ENCODE measurements at regions not wholly inside any gene's neighbourhood (a gene's known extent, or its start where the extent isn't known, plus 50 kb on each side); places are given as distances from the start of the nearest gene placed in this dataset.

DNA sequence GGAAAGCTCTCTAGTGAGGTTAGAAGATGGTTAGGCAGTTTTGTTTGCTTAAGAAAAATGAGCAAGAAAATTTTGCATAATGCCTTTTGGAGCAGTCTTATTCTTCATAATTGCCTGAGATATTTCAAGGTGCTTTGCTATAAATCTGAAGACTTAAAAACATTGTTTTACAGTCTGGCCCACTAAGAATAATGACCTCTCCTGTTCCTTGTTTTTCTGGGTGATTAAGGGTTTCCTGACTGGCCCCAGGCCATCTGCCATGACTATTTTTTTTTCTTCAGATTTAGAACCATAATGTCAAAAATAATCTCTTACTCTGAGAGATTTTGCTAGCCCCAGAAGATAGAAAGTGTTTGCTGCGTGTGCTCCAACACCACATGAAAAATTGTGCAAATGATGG lies 72.3 kb upstream of the CENPW start:
- H3K27me3 Mint-ChIP-seq = peaks cover 0 to 5% (median 0%) of the 10 kb centered on the region in 5 donors
- H3K36me3 Mint-ChIP-seq = peaks cover 0 to 9% (median 5%) of the 10 kb centered on the region in 5 donors
- intact Hi-C loops (cut with micrococcal nuclease) = no loop called here
- no peaks in the 10 kb centered on the region for H3K4me1 ChIP-seq (ENCODE audit: control insufficient read depth in 2 of 2, insufficient read depth in 2 of 2, low read length in 2 of 2)
- no peak overlapping the region for H3K4me3 Mint-ChIP-seq
- POLR2A ChIA-PET = no interaction called here
- peaks cover 0 to 5% (median 0%) of the 10 kb centered on the region in 11 donors for H3K9me3 Mint-ChIP-seq
- H3K27me3 ChIP-seq (ENCODE audit: control insufficient read depth in 2 of 2, insufficient read depth in 2 of 2, low read length in 2 of 2) = no peaks in the 10 kb centered on the region
- ATAC-seq = no peak
- CTCF ChIA-PET = interaction anchor here (0.6 kb wide), 1 partner anchor 848 kb away, joined by 4 read pairs; no protein-coding TSS in a partner anchor
- no peak for DNase-seq
- no peak overlapping the region for H3K4me3 ChIP-seq (ENCODE audit: low read length)
- H3K27ac ChIP-seq (ENCODE audit: low read depth, low read length) = no peak overlapping the region
- no peaks in the 10 kb centered on the region for H3K4me1 Mint-ChIP-seq
- H3K36me3 ChIP-seq (ENCODE audit: control insufficient read depth in 2 of 3, insufficient read depth in 3 of 3, low read length in 3 of 3) = no peaks in the 10 kb centered on the region
- H3K27ac Mint-ChIP-seq = no peak overlapping the region
- no peaks in the 10 kb centered on the region for H3K9me3 ChIP-seq (ENCODE audit: control insufficient read depth in 2 of 3, low read length in 3 of 3)

DNA sequence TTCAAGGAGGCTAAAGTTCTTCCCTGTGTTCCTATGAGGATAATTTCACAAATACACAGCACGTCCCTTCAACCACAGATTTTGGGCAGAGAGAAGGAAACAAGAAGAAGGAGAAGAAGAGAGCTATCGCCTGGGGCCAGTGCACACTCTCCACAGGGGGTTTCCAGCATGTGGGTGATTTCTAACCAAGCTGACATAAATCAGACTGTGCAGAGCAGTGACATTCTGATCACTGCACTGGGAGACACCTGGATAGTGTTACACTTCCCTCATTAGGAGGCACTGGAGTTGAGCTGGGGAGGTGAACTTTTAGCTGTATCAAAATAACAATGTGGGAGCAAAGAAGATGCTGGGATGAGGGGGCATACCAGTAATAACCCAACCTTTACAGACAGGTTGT lies 71.8 kb upstream of the CENPW start:
- no peaks in the 10 kb centered on the region for H3K36me3 ChIP-seq (ENCODE audit: control insufficient read depth in 2 of 3, insufficient read depth in 3 of 3, low read length in 3 of 3)
- H3K4me3 ChIP-seq (ENCODE audit: low read length) = no peak overlapping the region
- peaks cover 0 to 1% (median 0%) of the 10 kb centered on the region in 5 donors for H3K27me3 Mint-ChIP-seq
- H3K4me1 Mint-ChIP-seq = no peaks in the 10 kb centered on the region
- no peak overlapping the region for H3K27ac Mint-ChIP-seq
- peaks cover 0 to under 1% (median 0%) of the 10 kb centered on the region in 11 donors for H3K9me3 Mint-ChIP-seq
- no peaks in the 10 kb centered on the region for H3K4me1 ChIP-seq (ENCODE audit: control insufficient read depth in 2 of 2, insufficient read depth in 2 of 2, low read length in 2 of 2)
- peaks cover 0 to 5% (median 5%) of the 10 kb centered on the region in 5 donors for H3K36me3 Mint-ChIP-seq
- H3K27me3 ChIP-seq (ENCODE audit: control insufficient read depth in 2 of 2, insufficient read depth in 2 of 2, low read length in 2 of 2) = no peaks in the 10 kb centered on the region
- no peak overlapping the region for H3K27ac ChIP-seq (ENCODE audit: low read depth, low read length)
- ATAC-seq = no peak
- ChIA-PET CTCF (no interaction called here), POLR2A (no interaction called here)
- DNase-seq = no peak
- H3K9me3 ChIP-seq (ENCODE audit: control insufficient read depth in 2 of 3, low read length in 3 of 3) = no peaks in the 10 kb centered on the region
- no peak overlapping the region for H3K4me3 Mint-ChIP-seq
- intact Hi-C loops (cut with micrococcal nuclease) = no loop called here

DNA sequence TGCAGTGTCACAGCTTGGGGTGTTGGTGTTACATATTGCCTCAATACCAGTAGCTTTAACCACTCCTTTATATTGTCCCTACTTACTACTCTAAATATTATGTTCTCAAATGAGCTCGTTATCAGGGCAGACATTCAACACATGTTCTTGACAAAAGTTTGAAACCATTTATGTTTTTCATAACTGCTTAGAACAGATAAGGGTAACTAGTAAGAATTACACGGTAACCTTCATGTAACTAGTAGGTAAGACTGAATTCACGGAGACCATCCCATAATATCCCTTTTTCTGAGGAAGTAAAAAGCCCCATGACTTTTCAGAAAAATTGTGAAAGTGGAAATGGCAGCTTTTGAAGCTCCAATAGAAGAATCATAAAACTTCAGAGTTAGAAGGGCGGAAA lies 59.6 kb upstream of the CENPW start:
- no peaks in the 10 kb centered on the region for H3K9me3 ChIP-seq (ENCODE audit: control insufficient read depth in 2 of 3, low read length in 3 of 3)
- H3K4me1 ChIP-seq (ENCODE audit: control insufficient read depth in 2 of 2, insufficient read depth in 2 of 2, low read length in 2 of 2) = no peaks in the 10 kb centered on the region
- intact Hi-C loops (cut with micrococcal nuclease) = no loop called here
- no peak overlapping the region for H3K4me3 ChIP-seq (ENCODE audit: low read length)
- no peaks in the 10 kb centered on the region for H3K36me3 ChIP-seq (ENCODE audit: control insufficient read depth in 2 of 3, insufficient read depth in 3 of 3, low read length in 3 of 3)
- peaks cover 0 to 5% (median 0%) of the 10 kb centered on the region in 5 donors for H3K27me3 Mint-ChIP-seq
- no peaks in the 10 kb centered on the region for H3K36me3 Mint-ChIP-seq
- H3K4me1 Mint-ChIP-seq = no peaks in the 10 kb centered on the region
- no peak for ATAC-seq
- H3K4me3 Mint-ChIP-seq = no peak overlapping the region
- DNase-seq = no peak
- H3K9me3 Mint-ChIP-seq = peaks cover 0 to 2% (median 0%) of the 10 kb centered on the region in 11 donors
- H3K27ac ChIP-seq (ENCODE audit: low read depth, low read length) = no peak overlapping the region
- ChIA-PET CTCF (no interaction called here), POLR2A (interaction anchor here (0.6 kb wide), 1 partner anchor 286 kb away, joined by 3 read pairs; no protein-coding TSS in a partner anchor)
- no peaks in the 10 kb centered on the region for H3K27me3 ChIP-seq (ENCODE audit: control insufficient read depth in 2 of 2, insufficient read depth in 2 of 2, low read length in 2 of 2)
- H3K27ac Mint-ChIP-seq = no peak overlapping the region

DNA sequence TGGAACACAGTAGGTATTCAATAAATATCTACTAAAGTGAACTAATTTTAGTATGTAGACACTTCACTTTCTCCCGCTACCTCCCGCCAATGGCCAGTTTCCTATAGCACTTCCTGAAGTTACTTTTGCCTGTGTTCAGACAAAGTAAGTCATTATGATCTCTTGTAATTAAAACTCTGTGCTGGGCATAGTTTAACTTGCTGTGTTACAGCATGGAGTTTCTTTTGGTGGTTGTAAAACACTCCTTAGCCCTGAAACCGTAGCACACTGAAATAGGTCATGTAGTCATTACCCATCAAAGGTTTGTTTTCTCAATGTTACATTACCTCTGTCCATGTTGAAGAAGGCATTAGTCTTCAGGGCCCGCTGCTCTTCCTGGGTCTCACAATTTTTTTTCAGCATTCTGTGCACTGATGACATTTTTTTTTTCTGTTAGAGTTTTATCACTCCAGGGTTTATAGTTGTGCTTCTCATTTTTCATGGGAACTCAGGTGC lies 54.0 kb upstream of the CENPW start:
- H3K27me3 ChIP-seq (ENCODE audit: control insufficient read depth in 2 of 2, insufficient read depth in 2 of 2, low read length in 2 of 2) = no peaks in the 10 kb centered on the region
- no peak overlapping the region for H3K27ac ChIP-seq (ENCODE audit: low read depth, low read length)
- H3K36me3 ChIP-seq (ENCODE audit: control insufficient read depth in 2 of 3, insufficient read depth in 3 of 3, low read length in 3 of 3) = no peaks in the 10 kb centered on the region
- no peak overlapping the region for H3K4me3 ChIP-seq (ENCODE audit: low read length)
- no peaks in the 10 kb centered on the region for H3K9me3 ChIP-seq (ENCODE audit: control insufficient read depth in 2 of 3, low read length in 3 of 3)
- no peaks in the 10 kb centered on the region for H3K4me1 ChIP-seq (ENCODE audit: control insufficient read depth in 2 of 2, insufficient read depth in 2 of 2, low read length in 2 of 2)
- no peak for ATAC-seq
- Mint-ChIP-seq H3K27ac (no peak overlapping the region), H3K27me3 (peaks cover 0 to 5% (median 0%) of the 10 kb centered on the region in 5 donors), H3K4me1 (no peaks in the 10 kb centered on the region), H3K36me3 (no peaks in the 10 kb centered on the region), H3K4me3 (no peak overlapping the region), H3K9me3 (peaks cover 0 to 6% (median 0%) of the 10 kb centered on the region in 11 donors)
- ChIA-PET CTCF (no interaction called here), POLR2A (no interaction called here)
- intact Hi-C loops (cut with micrococcal nuclease) = no loop called here
- no peak for DNase-seq
